GM12864 (cell line): ENCODE measurements at regions not wholly inside any gene's neighbourhood (a gene's known extent, or its start where the extent isn't known, plus 50 kb on each side); places are given as distances from the start of the nearest gene placed in this dataset.
A peak's percentile ranks its signal among the peaks of the same experiment; 100 is the strongest.

ENCODE experiments used
- DNase-seq: peaks from one replicate; pipeline ENCODE4 v3.0.0-alpha.2; 2011; ENCODE audit warnings: low read depth
- H3K4me3 ChIP-seq: 2 replicates; pipeline ENCODE4 v1.5.1; 2011; ENCODE audit warnings: mild to moderate bottlenecking, low read depth, low read length, control low read depth
- TF ChIP-seq, protein P1 (sequence below): IDR thresholded peaks from 2 replicates; pipeline ENCODE4 v1.5.1; 2011; ENCODE audit warnings: low read depth, mild to moderate bottlenecking, moderate library complexity, low read length, control low read depth, inconsistent platforms; ENCODE audit errors: missing control alignments

DNA sequence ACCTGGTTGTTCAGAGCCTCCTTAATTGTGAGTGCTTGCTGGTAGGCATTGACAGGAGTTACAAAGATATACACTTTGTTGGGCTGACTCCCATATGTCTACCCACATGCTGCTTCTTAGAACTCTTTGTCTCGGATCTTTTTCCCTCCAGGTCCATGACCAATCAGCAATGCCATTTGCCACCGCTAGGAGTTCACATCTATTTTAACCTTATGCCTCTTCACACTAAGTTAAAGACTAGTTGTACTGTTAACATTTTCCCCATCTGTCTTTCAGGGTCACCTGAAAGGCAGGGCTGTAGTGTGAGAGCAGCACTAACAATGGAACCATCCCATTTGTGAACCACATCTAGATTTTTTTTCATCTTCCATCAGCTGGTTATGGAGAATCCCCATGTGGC lies 226.7 kb upstream of the NPY start:
- no peak overlapping the region for H3K4me3 ChIP-seq
- DNase-seq: no peak
- TF ChIP-seq, protein P1, sequence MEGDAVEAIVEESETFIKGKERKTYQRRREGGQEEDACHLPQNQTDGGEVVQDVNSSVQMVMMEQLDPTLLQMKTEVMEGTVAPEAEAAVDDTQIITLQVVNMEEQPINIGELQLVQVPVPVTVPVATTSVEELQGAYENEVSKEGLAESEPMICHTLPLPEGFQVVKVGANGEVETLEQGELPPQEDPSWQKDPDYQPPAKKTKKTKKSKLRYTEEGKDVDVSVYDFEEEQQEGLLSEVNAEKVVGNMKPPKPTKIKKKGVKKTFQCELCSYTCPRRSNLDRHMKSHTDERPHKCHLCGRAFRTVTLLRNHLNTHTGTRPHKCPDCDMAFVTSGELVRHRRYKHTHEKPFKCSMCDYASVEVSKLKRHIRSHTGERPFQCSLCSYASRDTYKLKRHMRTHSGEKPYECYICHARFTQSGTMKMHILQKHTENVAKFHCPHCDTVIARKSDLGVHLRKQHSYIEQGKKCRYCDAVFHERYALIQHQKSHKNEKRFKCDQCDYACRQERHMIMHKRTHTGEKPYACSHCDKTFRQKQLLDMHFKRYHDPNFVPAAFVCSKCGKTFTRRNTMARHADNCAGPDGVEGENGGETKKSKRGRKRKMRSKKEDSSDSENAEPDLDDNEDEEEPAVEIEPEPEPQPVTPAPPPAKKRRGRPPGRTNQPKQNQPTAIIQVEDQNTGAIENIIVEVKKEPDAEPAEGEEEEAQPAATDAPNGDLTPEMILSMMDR: peak; percentile 30

GRCh38 chr7:24058953-24059352 lies 225.0 kb upstream of the NPY start:
- H3K4me3 ChIP-seq: no peak overlapping the region
- TF ChIP-seq, protein P1: no peak
- DNase-seq: no peak

DNA sequence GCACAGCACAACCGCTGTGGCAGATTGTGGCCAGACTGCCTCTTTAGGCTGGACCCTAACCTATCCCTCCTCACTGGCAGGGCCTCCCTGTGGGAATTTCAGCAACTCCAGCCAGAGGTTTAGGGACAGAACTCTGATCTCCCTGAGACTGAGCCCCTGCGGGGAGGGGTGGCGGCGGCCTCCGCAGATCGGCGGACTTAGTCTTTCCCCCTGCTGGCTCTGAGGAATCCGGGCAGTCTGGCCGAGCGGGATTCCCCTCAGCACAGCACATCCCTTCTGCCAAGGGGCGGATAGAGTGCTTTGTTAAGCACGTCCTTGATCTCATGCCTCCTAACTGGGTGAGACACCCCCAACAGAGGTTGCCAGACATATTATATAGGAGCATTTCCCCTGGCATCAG lies 224.2 kb upstream of the NPY start:
- TF ChIP-seq, protein P1: no peak
- H3K4me3 ChIP-seq: no peak overlapping the region

DNA sequence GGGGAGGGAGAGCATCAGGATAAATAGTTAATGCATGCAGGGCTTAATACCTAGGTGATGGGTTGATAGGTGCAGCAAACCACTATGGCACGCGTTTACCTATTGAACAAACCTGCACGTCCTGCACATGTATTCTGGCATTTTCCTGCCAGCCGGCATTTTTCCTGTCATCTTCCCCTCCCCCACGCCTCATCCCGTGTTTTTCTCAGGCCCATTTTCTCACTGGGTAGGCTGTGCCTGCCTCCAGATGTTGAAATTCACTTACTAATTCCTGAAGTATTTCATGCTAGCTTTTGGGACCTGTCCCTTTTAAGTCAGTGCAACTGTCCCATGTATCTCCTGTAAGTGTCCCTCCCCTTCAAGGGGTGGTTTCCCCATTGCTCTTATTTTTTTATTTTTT lies 220.3 kb upstream of the NPY start:
- no peak for DNase-seq
- no peak overlapping the region for H3K4me3 ChIP-seq
- TF ChIP-seq, protein P1: no peak

More for the DNA sequence above, 224.2 kb upstream of the NPY start:
- no peak for DNase-seq

- no peak overlapping the region for H3K4me3 ChIP-seq
- no peak for DNase-seq
- TF ChIP-seq, protein P1: no peak
Measured at GRCh38 chr7:24069751-24070150, 214.2 kb upstream of the NPY start.

- TF ChIP-seq, protein P1: no peak
- DNase-seq: no peak
- no peak overlapping the region for H3K4me3 ChIP-seq
Measured at GRCh38 chr7:24073651-24074420, 210.2 kb upstream of the NPY start.

- no peak for DNase-seq
- TF ChIP-seq, protein P1: no peak
- no peak overlapping the region for H3K4me3 ChIP-seq
Measured at GRCh38 chr7:24075426-24075810, 208.6 kb upstream of the NPY start.
